Neural cell (in vitro differentiated cells): ENCODE measurements at regions not wholly inside any gene's neighbourhood (a gene's known extent, or its start where the extent isn't known, plus 50 kb on each side); places are given as distances from the start of the nearest gene placed in this dataset.

Experiments
- H2AFZ ChIP-seq: fragments of 200-600, 300-800 bp; sonication (generic), shearing (Covaris generic); 2 replicates; pipeline ENCODE4 v1.6.0; 2014; ENCODE audit warnings: low read depth, mild to moderate bottlenecking, antibody characterized with exemption, low read length, moderate library complexity
- H3F3A ChIP-seq: fragments of 200-600 bp; shearing (Covaris generic); 2 replicates; pipeline ENCODE4 v1.6.1; 2016; ENCODE audit warnings: mild to moderate bottlenecking, moderate library complexity, mixed read lengths, antibody characterized with exemption, low read length; ENCODE audit not compliant: insufficient read depth, poor library complexity, severe bottlenecking
- H3K27ac ChIP-seq: fragments of 200-600, 300-800 bp; sonication (generic), shearing (Covaris generic); 2 replicates; pipeline ENCODE4 v1.5.1; 2014; ENCODE audit warnings: mild to moderate bottlenecking, low read length, moderate library complexity
- H3K27me3 ChIP-seq: fragments of 300-800, 200-600 bp; sonication (generic), shearing (Covaris generic); 2 replicates; pipeline ENCODE4 v1.6.0; 2014; ENCODE audit warnings: mild to moderate bottlenecking, low read depth, low read length, moderate library complexity; ENCODE audit not compliant: insufficient read depth
- H3K36me3 ChIP-seq: fragments of 300-800, 200-600 bp; sonication (generic), shearing (Covaris generic); 2 replicates; pipeline ENCODE4 v1.5.1; 2014; ENCODE audit warnings: mild to moderate bottlenecking, antibody characterized with exemption, low read length, moderate library complexity; ENCODE audit not compliant: insufficient read depth
- H3K4me2 ChIP-seq: fragments of 300-800, 200-600 bp; sonication (generic), shearing (Covaris generic); 2 replicates; pipeline ENCODE4 v1.6.0; 2014; ENCODE audit warnings: mild to moderate bottlenecking, low read length
- H3K4me3 ChIP-seq: fragments of 300-800, 200-600 bp; sonication (generic), shearing (Covaris generic); 2 replicates; pipeline ENCODE4 v1.5.1; 2014; ENCODE audit warnings: mild to moderate bottlenecking, low read length, moderate library complexity
- H3K79me2 ChIP-seq: fragments of 200-600 bp; shearing (Covaris generic); replicated peaks from 2 replicates; pipeline ENCODE4 v1.6.0; 2014; ENCODE audit warnings: mild to moderate bottlenecking, low read length, moderate library complexity; ENCODE audit not compliant: insufficient read depth
- H3K9ac ChIP-seq: fragments of 300-800, 200-600 bp; sonication (generic), shearing (Covaris generic); 2 replicates; pipeline ENCODE4 v1.6.1; 2016; ENCODE audit warnings: mild to moderate bottlenecking, low read length, mixed read lengths
- H3K9me2 ChIP-seq: fragments of 200-600 bp; shearing (Covaris generic); 2 replicates; pipeline ENCODE4 v1.6.1; 2016; ENCODE audit warnings: mild to moderate bottlenecking, low read length, mixed read lengths; ENCODE audit not compliant: insufficient read depth
- H3K9me3 ChIP-seq: fragments of 200-600, 300-800 bp; sonication (generic), shearing (Covaris generic); 2 replicates; pipeline ENCODE4 v1.6.1; 2016; ENCODE audit warnings: mild to moderate bottlenecking, mixed run types, low read length, moderate library complexity, mixed read lengths
- H4K20me1 ChIP-seq: fragments of 200-600 bp; shearing (Covaris generic); 2 replicates; pipeline ENCODE4 v1.6.1; 2016; ENCODE audit warnings: mild to moderate bottlenecking, mixed run types; ENCODE audit not compliant: insufficient read depth
- EP300 ChIP-seq: fragments of 450-650 bp; conservative IDR thresholded peaks from 2 replicates; pipeline ENCODE4 v1.6.1; 2014; ENCODE audit warnings: antibody characterized with exemption, mild to moderate bottlenecking, moderate library complexity; ENCODE audit not compliant: poor library complexity, severe bottlenecking
- EZH2 ChIP-seq: fragments of 200-600, 300-800 bp; shearing (Covaris generic), sonication (generic); IDR thresholded peaks from 2 replicates; pipeline ENCODE4 v1.6.1; 2014; ENCODE audit warnings: antibody characterized with exemption, low read length, borderline replicate concordance, mild to moderate bottlenecking; ENCODE audit not compliant: insufficient read depth, poor library complexity, severe bottlenecking
- MXI1 ChIP-seq: fragments of 450-650 bp; conservative IDR thresholded peaks from 2 replicates; pipeline ENCODE4 v1.6.1; 2014; ENCODE audit warnings: antibody characterized with exemption, mild to moderate bottlenecking; ENCODE audit not compliant: poor library complexity, severe bottlenecking
- POLR2AphosphoS5 ChIP-seq: IDR thresholded peaks from 2 replicates; pipeline ENCODE4 v1.6.1; 2012
- RAD21 ChIP-seq: fragments of 450-650 bp; conservative IDR thresholded peaks from 2 replicates; pipeline ENCODE4 v1.6.1; 2014; ENCODE audit warnings: antibody characterized with exemption, mild to moderate bottlenecking, moderate library complexity
- REST ChIP-seq: IDR thresholded peaks from 2 replicates; pipeline ENCODE4 v1.6.1; 2012; ENCODE audit warnings: borderline replicate concordance
- SMC3 ChIP-seq: fragments of 450-650 bp; conservative IDR thresholded peaks from 2 replicates; pipeline ENCODE4 v1.6.1; 2014; ENCODE audit warnings: antibody characterized with exemption, mild to moderate bottlenecking, moderate library complexity; ENCODE audit not compliant: poor library complexity
- TAF1 ChIP-seq: IDR thresholded peaks from 2 replicates; pipeline ENCODE4 v1.6.1; 2012; ENCODE audit warnings: low read depth
- TF ChIP-seq, protein P1 (sequence below): fragments of 450-650 bp; IDR thresholded peaks from 2 replicates; pipeline ENCODE4 v1.5.1; 2014; ENCODE audit warnings: antibody characterized with exemption, mild to moderate bottlenecking, moderate library complexity; ENCODE audit not compliant: poor library complexity, severe bottlenecking

DNA sequence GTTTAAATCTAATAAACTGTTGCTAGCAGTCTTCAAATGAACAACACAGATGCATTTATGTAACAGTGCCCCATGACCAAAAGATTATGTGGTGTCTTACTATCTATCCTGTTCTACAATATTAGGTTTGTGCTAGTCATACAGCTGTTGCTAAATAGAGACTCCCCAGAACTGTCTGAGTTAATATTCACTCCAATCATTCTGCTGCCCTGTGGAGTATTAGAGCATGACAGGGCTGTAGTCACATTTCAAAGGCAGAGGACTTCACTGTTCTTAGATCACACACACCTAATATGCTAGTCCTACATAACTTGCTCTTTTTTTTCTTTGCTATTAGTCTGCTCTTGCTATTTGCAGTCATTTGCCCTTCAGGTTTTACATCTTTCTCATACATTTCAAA, 157.6 kb upstream of the MDGA2 start:
- no peak overlapping the region for H3K9ac ChIP-seq
- no peaks in the 10 kb centered on the region for H3K9me2 ChIP-seq
- no peaks in the 10 kb centered on the region for H3K27me3 ChIP-seq
- H3F3A ChIP-seq: no peaks in the 10 kb centered on the region
- no peak overlapping the region for H3K27ac ChIP-seq
- no peak overlapping the region for H3K4me3 ChIP-seq
- no peak overlapping the region for H3K4me2 ChIP-seq
- TF ChIP-seq, protein P1, sequence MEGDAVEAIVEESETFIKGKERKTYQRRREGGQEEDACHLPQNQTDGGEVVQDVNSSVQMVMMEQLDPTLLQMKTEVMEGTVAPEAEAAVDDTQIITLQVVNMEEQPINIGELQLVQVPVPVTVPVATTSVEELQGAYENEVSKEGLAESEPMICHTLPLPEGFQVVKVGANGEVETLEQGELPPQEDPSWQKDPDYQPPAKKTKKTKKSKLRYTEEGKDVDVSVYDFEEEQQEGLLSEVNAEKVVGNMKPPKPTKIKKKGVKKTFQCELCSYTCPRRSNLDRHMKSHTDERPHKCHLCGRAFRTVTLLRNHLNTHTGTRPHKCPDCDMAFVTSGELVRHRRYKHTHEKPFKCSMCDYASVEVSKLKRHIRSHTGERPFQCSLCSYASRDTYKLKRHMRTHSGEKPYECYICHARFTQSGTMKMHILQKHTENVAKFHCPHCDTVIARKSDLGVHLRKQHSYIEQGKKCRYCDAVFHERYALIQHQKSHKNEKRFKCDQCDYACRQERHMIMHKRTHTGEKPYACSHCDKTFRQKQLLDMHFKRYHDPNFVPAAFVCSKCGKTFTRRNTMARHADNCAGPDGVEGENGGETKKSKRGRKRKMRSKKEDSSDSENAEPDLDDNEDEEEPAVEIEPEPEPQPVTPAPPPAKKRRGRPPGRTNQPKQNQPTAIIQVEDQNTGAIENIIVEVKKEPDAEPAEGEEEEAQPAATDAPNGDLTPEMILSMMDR: no peak
- TF ChIP-seq REST (no peak), MXI1 (no peak), TAF1 (no peak), EP300 (no peak), EZH2 (no peak), RAD21 (no peak), POLR2AphosphoS5 (no peak), SMC3 (no peak)
- no peak overlapping the region for H2AFZ ChIP-seq
- H3K9me3 ChIP-seq: no peaks in the 10 kb centered on the region
- H4K20me1 ChIP-seq: no peaks in the 10 kb centered on the region
- no peaks in the 10 kb centered on the region for H3K36me3 ChIP-seq
- H3K79me2 ChIP-seq: no peaks in the 10 kb centered on the region

DNA sequence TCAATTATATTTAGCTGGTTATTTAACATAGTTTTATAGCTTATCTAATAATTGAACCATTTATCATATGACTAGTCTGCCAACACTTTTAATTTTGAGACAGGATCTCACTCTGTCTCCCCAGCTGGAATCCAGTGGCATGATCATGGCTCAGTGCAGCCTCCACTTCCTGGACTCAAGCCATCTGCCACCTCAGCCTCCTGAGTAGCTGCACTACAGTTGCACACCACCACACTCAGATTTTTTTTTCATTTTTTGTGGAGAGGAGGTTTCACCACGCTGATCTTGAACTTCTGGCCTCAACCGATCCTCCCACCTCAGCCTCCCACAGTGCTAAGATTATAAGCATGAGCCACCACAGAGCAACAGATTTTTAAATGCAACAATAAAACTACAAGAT, 151.4 kb upstream of the MDGA2 start:
- no peaks in the 10 kb centered on the region for H3K36me3 ChIP-seq
- no peak overlapping the region for H3K27ac ChIP-seq
- no peak overlapping the region for H3K4me3 ChIP-seq
- TF ChIP-seq SMC3: no peak
- no peak for TF ChIP-seq EZH2
- TF ChIP-seq POLR2AphosphoS5: no peak
- TF ChIP-seq RAD21: no peak
- TF ChIP-seq, protein P1: no peak
- no peak for TF ChIP-seq REST
- TF ChIP-seq TAF1: no peak
- no peak for TF ChIP-seq MXI1
- TF ChIP-seq EP300: no peak
- H3F3A ChIP-seq: no peaks in the 10 kb centered on the region
- no peak overlapping the region for H3K4me2 ChIP-seq
- H3K9me3 ChIP-seq: no peaks in the 10 kb centered on the region
- H3K9ac ChIP-seq: no peak overlapping the region
- H3K79me2 ChIP-seq: no peaks in the 10 kb centered on the region
- no peaks in the 10 kb centered on the region for H3K27me3 ChIP-seq
- no peaks in the 10 kb centered on the region for H4K20me1 ChIP-seq
- no peaks in the 10 kb centered on the region for H3K9me2 ChIP-seq
- no peak overlapping the region for H2AFZ ChIP-seq
